ENCODE measurements at regions not wholly inside any gene's neighbourhood (a gene's known extent, or its start where the extent isn't known, plus 50 kb on each side); places are given as distances from the start of the nearest gene placed in this dataset.

- no peak for TF ChIP-seq POLR2A (IDR thresholded peaks at IDR 0.05)
- TF ChIP-seq CTCF (IDR thresholded peaks at IDR 0.05) = no peak
- no peak for TF ChIP-seq EP300 (IDR thresholded peaks at IDR 0.05)
- no peak for TF ChIP-seq POLR2AphosphoS5 (IDR thresholded peaks at IDR 0.05)
These were observed 479.0 kb upstream of the NRSN1 start for GRCh38 chr6:23647045-23647444.

Data from sigmoid colon (tissue), 4 donors.